Rectal smooth muscle tissue (tissue), 1 donor: ENCODE measurements at regions not wholly inside any gene's neighbourhood (a gene's known extent, or its start where the extent isn't known, plus 50 kb on each side); places are given as distances from the start of the nearest gene placed in this dataset.
"Not testable (repeated sequence)": the region's sequence is repeated elsewhere in the genome, so short reads cannot be mapped to it uniquely, and the experiment has no call there.

Experiments used
- H3K27ac ChIP-seq: one replicate; pipeline ENCODE4 v1.7.0; 2013; ENCODE audit warnings: low read depth, low read length, inconsistent platforms
- H3K27me3 ChIP-seq: one replicate; pipeline ENCODE4 v1.7.0; 2013; ENCODE audit warnings: low read length; ENCODE audit not compliant: control insufficient read depth, insufficient read depth
- H3K36me3 ChIP-seq: one replicate; pipeline ENCODE4 v1.7.0; 2013; ENCODE audit warnings: low read length; ENCODE audit not compliant: control insufficient read depth, insufficient read depth
- H3K4me1 ChIP-seq: one replicate; pipeline ENCODE4 v1.7.0; 2013; ENCODE audit warnings: low read length; ENCODE audit not compliant: control insufficient read depth, insufficient read depth
- H3K4me3 ChIP-seq: one replicate; pipeline ENCODE4 v1.7.0; 2013; ENCODE audit warnings: low read length
- H3K9ac ChIP-seq: one replicate; pipeline ENCODE4 v1.7.0; 2013; ENCODE audit warnings: low read length

GRCh38 chr7:56287429-56288138, 171.4 kb upstream of the NUPR2 start:
- no peaks in the 10 kb centered on the region for H3K27me3 ChIP-seq
- peak overlapping the region; percentile 24 for H3K27ac ChIP-seq
- no peak overlapping the region for H3K9ac ChIP-seq
- H3K4me3 ChIP-seq: peak overlapping the region; percentile 58
- H3K36me3 ChIP-seq: no peaks in the 10 kb centered on the region
- no peaks in the 10 kb centered on the region for H3K4me1 ChIP-seq

- Histone ChIP-seq H3K4me1 (no peaks in the 10 kb centered on the region), H3K9ac (no peak overlapping the region), H3K4me3 (no peak overlapping the region), H3K27me3 (no peaks in the 10 kb centered on the region), H3K27ac (no peak overlapping the region), H3K36me3 (no peaks in the 10 kb centered on the region)
Measured at GRCh38 chr7:56256108-56256507, 139.9 kb upstream of the NUPR2 start.

GRCh38 chr7:56250135-56250534, 133.9 kb upstream of the NUPR2 start:
- H3K27ac ChIP-seq: no peak overlapping the region
- no peaks in the 10 kb centered on the region for H3K4me1 ChIP-seq
- H3K9ac ChIP-seq: no peak overlapping the region
- H3K4me3 ChIP-seq: no peak overlapping the region
- no peaks in the 10 kb centered on the region for H3K36me3 ChIP-seq
- H3K27me3 ChIP-seq: no peaks in the 10 kb centered on the region

- Histone ChIP-seq H3K27me3 (no peaks in the 10 kb centered on the region), H3K36me3 (no peaks in the 10 kb centered on the region), H3K4me1 (no peaks in the 10 kb centered on the region), H3K9ac (no peak overlapping the region), H3K4me3 (no peak overlapping the region), H3K27ac (no peak overlapping the region)
Measured at GRCh38 chr7:56229631-56230030, 113.4 kb upstream of the NUPR2 start.

- no peaks in the 10 kb centered on the region for H3K27me3 ChIP-seq
- H3K4me3 ChIP-seq: no peak overlapping the region
- H3K27ac ChIP-seq: no peak overlapping the region
Measured at GRCh38 chr7:56222866-56223265, 106.6 kb upstream of the NUPR2 start.

GRCh38 chr7:56219017-56219416, 102.8 kb upstream of the NUPR2 start:
- Histone ChIP-seq H3K36me3 (no peaks in the 10 kb centered on the region), H3K27ac (no peak overlapping the region), H3K4me1 (no peaks in the 10 kb centered on the region), H3K4me3 (no peak overlapping the region), H3K27me3 (no peaks in the 10 kb centered on the region), H3K9ac (no peak overlapping the region)

More at GRCh38 chr7:56222866-56223265, 106.6 kb upstream of the NUPR2 start:
- Histone ChIP-seq H3K4me1 (no peaks in the 10 kb centered on the region), H3K36me3 (no peaks in the 10 kb centered on the region), H3K9ac (no peak overlapping the region)

GRCh38 chr7:56218510-56218909, 102.3 kb upstream of the NUPR2 start:
- no peaks in the 10 kb centered on the region for H3K27me3 ChIP-seq

GRCh38 chr7:56213574-56213973, 97.4 kb upstream of the NUPR2 start:
- Histone ChIP-seq H3K4me3 (no peak overlapping the region), H3K9ac (no peak overlapping the region), H3K27ac (no peak overlapping the region), H3K36me3 (no peaks in the 10 kb centered on the region), H3K4me1 (no peaks in the 10 kb centered on the region), H3K27me3 (no peaks in the 10 kb centered on the region)

More at GRCh38 chr7:56218510-56218909, 102.3 kb upstream of the NUPR2 start:
- no peaks in the 10 kb centered on the region for H3K36me3 ChIP-seq
- H3K4me3 ChIP-seq: no peak overlapping the region
- no peaks in the 10 kb centered on the region for H3K4me1 ChIP-seq
- no peak overlapping the region for H3K27ac ChIP-seq
- no peak overlapping the region for H3K9ac ChIP-seq

GRCh38 chr7:56206420-56206819, 90.2 kb upstream of the NUPR2 start:
- Histone ChIP-seq H3K27me3 (no peaks in the 10 kb centered on the region), H3K36me3 (no peaks in the 10 kb centered on the region), H3K4me3 (no peak overlapping the region), H3K4me1 (no peaks in the 10 kb centered on the region), H3K27ac (no peak overlapping the region), H3K9ac (no peak overlapping the region)

- Histone ChIP-seq H3K4me1 (no peaks in the 10 kb centered on the region), H3K36me3 (no peaks in the 10 kb centered on the region), H3K27ac (no peak overlapping the region), H3K27me3 (no peaks in the 10 kb centered on the region), H3K9ac (no peak overlapping the region), H3K4me3 (no peak overlapping the region)
Measured at GRCh38 chr7:56199639-56200038, 83.4 kb upstream of the NUPR2 start.

GRCh38 chr7:56196195-56196594, 80.0 kb upstream of the NUPR2 start:
- not testable (repeated sequence) for H3K27ac ChIP-seq, H3K4me1 ChIP-seq, H3K9ac ChIP-seq, H3K4me3 ChIP-seq, H3K27me3 ChIP-seq, H3K36me3 ChIP-seq

GRCh38 chr7:56188823-56189346, 72.7 kb upstream of the NUPR2 start:
- H3K36me3 ChIP-seq: no peaks in the 10 kb centered on the region
- no peak overlapping the region for H3K9ac ChIP-seq
- no peak overlapping the region for H3K4me3 ChIP-seq
- H3K4me1 ChIP-seq: no peaks in the 10 kb centered on the region
- no peak overlapping the region for H3K27ac ChIP-seq
- no peaks in the 10 kb centered on the region for H3K27me3 ChIP-seq

- H3K36me3 ChIP-seq: no peaks in the 10 kb centered on the region
- H3K9ac ChIP-seq: no peak overlapping the region
- no peaks in the 10 kb centered on the region for H3K4me1 ChIP-seq
- H3K4me3 ChIP-seq: no peak overlapping the region
- no peak overlapping the region for H3K27ac ChIP-seq
- no peaks in the 10 kb centered on the region for H3K27me3 ChIP-seq
Measured at GRCh38 chr7:56188376-56188775, 72.2 kb upstream of the NUPR2 start.
